PC-3 (cell line): ENCODE measurements at regions not wholly inside any gene's neighbourhood (a gene's known extent, or its start where the extent isn't known, plus 50 kb on each side); places are given as distances from the start of the nearest gene placed in this dataset.

Experiments used
- CTCF ChIP-seq: fragments of 300-600 bp; sonication (generic); conservative IDR thresholded peaks from 2 replicates; pipeline ENCODE4 v1.5.1; 2017; ENCODE audit warnings: antibody characterized with exemption, low read depth, mild to moderate bottlenecking, low read length
- EZH2 ChIP-seq: fragments of 300-600 bp; sonication (generic); IDR thresholded peaks from one replicate; pipeline ENCODE4 v1.6.1; 2017; ENCODE audit warnings: antibody characterized with exemption, mild to moderate bottlenecking, low read length; ENCODE audit not compliant: unreplicated experiment
- EZH2phosphoT487 ChIP-seq: fragments of 300-600 bp; sonication (generic); IDR thresholded peaks from 2 replicates; pipeline ENCODE4 v1.6.1; 2018; ENCODE audit warnings: mild to moderate bottlenecking, antibody characterized with exemption, low read length, borderline replicate concordance

GRCh38 chr2:160920791-160921303, 239.4 kb upstream of the TANK start:
- TF ChIP-seq EZH2 (no peak), CTCF (no peak), EZH2phosphoT487 (no peak)
